Fibroblast of the aortic adventitia (primary cell): ENCODE measurements at regions not wholly inside any gene's neighbourhood (a gene's known extent, or its start where the extent isn't known, plus 50 kb on each side); places are given as distances from the start of the nearest gene placed in this dataset.

ENCODE experiments used
- DNase-seq: peaks from one replicate; pipeline ENCODE4 v3.0.0-alpha.2; 2010; ENCODE audit warnings: low read depth
- H3K4me3 ChIP-seq: 2 replicates; pipeline ENCODE4 v1.5.1; 2011; ENCODE audit warnings: low read depth, mild to moderate bottlenecking, control low read depth, low read length, moderate library complexity
- CTCF ChIP-seq: IDR thresholded peaks from 2 replicates; pipeline ENCODE4 v1.5.1; 2011; ENCODE audit warnings: mild to moderate bottlenecking, low read length, control low read depth, inconsistent platforms; ENCODE audit not compliant: insufficient read depth

GRCh38 chr12:78645956-78646355 lies 218.6 kb upstream of the SYT1 start:
- H3K4me3 ChIP-seq: no peak overlapping the region
- TF ChIP-seq CTCF: no peak
- peak; percentile 25 for DNase-seq

- TF ChIP-seq CTCF: no peak
- H3K4me3 ChIP-seq: no peak overlapping the region
- no peak for DNase-seq
Measured at GRCh38 chr12:78651755-78652154, 212.8 kb upstream of the SYT1 start.

- TF ChIP-seq CTCF: no peak
- no peak for DNase-seq
- H3K4me3 ChIP-seq: no peak overlapping the region
Measured at GRCh38 chr12:78666584-78666983, 198.0 kb upstream of the SYT1 start.

GRCh38 chr12:78671295-78671694 lies 193.3 kb upstream of the SYT1 start:
- no peak for TF ChIP-seq CTCF
- peak; percentile 87 for DNase-seq
- no peak overlapping the region for H3K4me3 ChIP-seq

- DNase-seq: no peak
- no peak overlapping the region for H3K4me3 ChIP-seq
- TF ChIP-seq CTCF: no peak
Measured at GRCh38 chr12:78672033-78672432, 192.5 kb upstream of the SYT1 start.

- H3K4me3 ChIP-seq: no peak overlapping the region
- DNase-seq: peak; percentile 17
- TF ChIP-seq CTCF: no peak
Measured at GRCh38 chr12:78674311-78675090, 190.1 kb upstream of the SYT1 start.

- TF ChIP-seq CTCF: no peak
- DNase-seq: no peak
- H3K4me3 ChIP-seq: no peak overlapping the region
Measured at GRCh38 chr12:78680596-78680995, 184.0 kb upstream of the SYT1 start.
